Esophagus (tissue), 2 donors: ENCODE measurements at regions not wholly inside any gene's neighbourhood (a gene's known extent, or its start where the extent isn't known, plus 50 kb on each side); places are given as distances from the start of the nearest gene placed in this dataset.
"Not testable (repeated sequence)": the region's sequence is repeated elsewhere in the genome, so short reads cannot be mapped to it uniquely, and the experiment has no call there.

ENCODE experiments used
- H3K27ac ChIP-seq, 2 donors: one replicate each; pipeline ENCODE4 v1.5.1; 2013; ENCODE audit warnings: low read depth in 2 of 2, mild to moderate bottlenecking in 2 of 2, inconsistent platforms in 1 of 2, low read length in 1 of 2, moderate library complexity in 1 of 2
- H3K27me3 ChIP-seq, 2 donors: one replicate each; pipeline ENCODE4 v1.6.1; 2013; ENCODE audit warnings: low read length in 2 of 2, control low read depth in 1 of 2, mild to moderate bottlenecking in 1 of 2; ENCODE audit not compliant: insufficient read depth in 2 of 2, control insufficient read depth in 1 of 2
- H3K36me3 ChIP-seq, 2 donors: one replicate each; pipeline ENCODE4 v1.6.1; 2013; ENCODE audit warnings: low read length in 1 of 2; ENCODE audit not compliant: control insufficient read depth in 2 of 2, insufficient read depth in 2 of 2
- H3K4me1 ChIP-seq, 2 donors: one replicate each; pipeline ENCODE4 v1.6.1; 2013; ENCODE audit warnings: low read length in 1 of 2; ENCODE audit not compliant: control insufficient read depth in 2 of 2, insufficient read depth in 2 of 2
- H3K4me3 ChIP-seq, 2 donors: one replicate each; pipeline ENCODE4 v1.5.1; 2013; ENCODE audit warnings: low read length in 2 of 2, mild to moderate bottlenecking in 2 of 2, low read depth in 1 of 2, moderate library complexity in 1 of 2
- H3K9me3 ChIP-seq, 2 donors: one replicate each; pipeline ENCODE4 v1.6.1; 2013; ENCODE audit warnings: mild to moderate bottlenecking in 2 of 2, low read depth in 1 of 2, low read length in 1 of 2, moderate library complexity in 1 of 2; ENCODE audit not compliant: control insufficient read depth in 2 of 2, insufficient read depth in 1 of 2
- WGBS, 2 donors: extraction: QIAGEN DNeasy Blood & Tissue Kit; methylation state at CpG; one replicate each; pipeline ENCODE4 v1.1.7; 2013; 5-methylcytosine and 5-hydroxymethylcytosine counted together
- donor health status: healthy with polysubstance abuse.
- donor health status: Bipolar disorder and iron deficiency.

DNA sequence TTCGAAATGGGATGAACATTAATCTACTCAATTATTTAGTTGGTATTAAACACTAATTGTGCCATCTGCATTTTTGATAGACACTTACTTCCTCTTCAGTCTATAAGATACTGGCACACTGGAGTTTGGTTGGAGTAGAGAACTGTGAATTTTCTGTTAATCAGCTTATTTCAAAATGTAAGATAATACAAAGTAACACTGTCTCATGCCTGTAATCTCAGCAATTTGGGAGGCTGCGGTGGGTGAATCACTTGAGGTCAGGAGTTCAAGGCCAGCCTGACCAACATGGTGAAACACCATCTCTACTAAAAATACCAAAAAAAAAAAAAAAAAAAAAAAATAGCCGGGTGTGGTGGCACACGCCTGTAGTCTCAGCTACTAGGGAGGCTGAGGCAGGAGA lies 440.2 kb upstream of the NUDT12 start:
- H3K36me3 ChIP-seq, H3K27me3 ChIP-seq, H3K27ac ChIP-seq, H3K4me1 ChIP-seq, H3K9me3 ChIP-seq, H3K4me3 ChIP-seq: not testable (repeated sequence)
- 77 to 82% methylated on average over 3 to 4 of the region's 4 CpGs for WGBS, 2 donors

- Histone ChIP-seq H3K9me3 (no peaks in the 10 kb centered on the region), H3K4me3 (no peak overlapping the region), H3K4me1 (no peaks in the 10 kb centered on the region), H3K36me3 (no peaks in the 10 kb centered on the region), H3K27ac (no peak overlapping the region), H3K27me3 (no peaks in the 10 kb centered on the region)
- WGBS, 2 donors: 70 to 73% methylated on average over 2 of the region's 2 CpGs
Observed at GRCh38 chr5:104001136-104001535, 438.5 kb upstream of the NUDT12 start.

DNA sequence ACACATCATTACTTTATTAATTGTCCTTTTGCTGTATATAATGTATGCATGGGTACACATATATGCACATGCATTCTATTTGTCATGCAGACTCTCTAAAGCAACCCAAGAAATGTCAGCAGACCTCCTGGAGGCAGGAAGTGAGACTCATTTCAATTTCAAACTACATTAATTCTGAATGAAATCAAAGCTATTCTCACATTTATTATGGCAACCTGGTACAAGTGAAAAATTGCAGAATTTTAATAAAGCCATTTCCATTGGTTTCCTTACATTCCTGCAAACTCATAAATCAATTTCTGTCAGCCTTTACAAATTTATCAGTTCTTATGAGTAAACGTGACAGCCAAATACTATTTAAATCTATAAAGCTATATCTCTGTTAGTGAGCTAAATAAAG lies 430.4 kb upstream of the NUDT12 start:
- H3K4me3 ChIP-seq: no peak overlapping the region
- H3K27me3 ChIP-seq: no peaks in the 10 kb centered on the region
- WGBS, 2 donors: 50 to 52% methylated on average over 1 of the region's 1 CpG

GRCh38 chr5:103990064-103990463 lies 427.5 kb upstream of the NUDT12 start:
- H3K27me3 ChIP-seq: no peaks in the 10 kb centered on the region
- 84 to 85% methylated on average over 4 of the region's 4 CpGs for WGBS, 2 donors
- H3K27ac ChIP-seq: no peak overlapping the region
- no peaks in the 10 kb centered on the region for H3K9me3 ChIP-seq
- H3K4me3 ChIP-seq: no peak overlapping the region
- H3K4me1 ChIP-seq: no peaks in the 10 kb centered on the region
- H3K36me3 ChIP-seq: no peaks in the 10 kb centered on the region

More for the DNA sequence above, 430.4 kb upstream of the NUDT12 start:
- H3K4me1 ChIP-seq: no peaks in the 10 kb centered on the region
- no peaks in the 10 kb centered on the region for H3K36me3 ChIP-seq
- H3K27ac ChIP-seq: no peak overlapping the region
- no peaks in the 10 kb centered on the region for H3K9me3 ChIP-seq

GRCh38 chr5:103981592-103981991 lies 419.0 kb upstream of the NUDT12 start:
- Histone ChIP-seq H3K9me3 (no peaks in the 10 kb centered on the region), H3K4me3 (no peak overlapping the region), H3K36me3 (no peaks in the 10 kb centered on the region), H3K4me1 (no peaks in the 10 kb centered on the region), H3K27ac (no peak overlapping the region), H3K27me3 (no peaks in the 10 kb centered on the region)
- 81% methylated on average over 4 of the region's 4 CpGs for WGBS, 2 donors

DNA sequence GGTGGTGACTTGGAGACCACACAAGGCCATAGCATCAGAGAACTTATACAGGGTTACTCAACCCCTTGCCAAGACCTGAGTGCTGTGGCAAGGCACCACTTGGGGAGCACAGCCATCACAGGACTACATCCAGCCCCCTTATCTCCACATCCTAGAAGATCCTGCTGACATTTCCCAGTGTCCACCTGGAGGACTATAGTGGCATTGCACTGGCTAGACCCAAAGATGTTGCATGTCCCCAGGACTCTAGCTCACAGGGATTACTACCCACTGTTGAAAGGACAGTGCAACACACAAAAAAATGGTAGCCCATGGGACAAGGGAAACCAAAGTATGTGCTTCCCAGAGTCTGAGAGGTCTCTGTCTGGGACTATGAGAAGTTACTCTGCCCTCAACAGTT lies 411.1 kb upstream of the NUDT12 start:
- no peak overlapping the region for H3K4me3 ChIP-seq
- H3K27me3 ChIP-seq: no peaks in the 10 kb centered on the region
- no peak overlapping the region for H3K27ac ChIP-seq
- H3K4me1 ChIP-seq: no peaks in the 10 kb centered on the region
- H3K36me3 ChIP-seq: no peaks in the 10 kb centered on the region
- peaks cover 0 to 7% of the 10 kb centered on the region in 2 donors for H3K9me3 ChIP-seq

DNA sequence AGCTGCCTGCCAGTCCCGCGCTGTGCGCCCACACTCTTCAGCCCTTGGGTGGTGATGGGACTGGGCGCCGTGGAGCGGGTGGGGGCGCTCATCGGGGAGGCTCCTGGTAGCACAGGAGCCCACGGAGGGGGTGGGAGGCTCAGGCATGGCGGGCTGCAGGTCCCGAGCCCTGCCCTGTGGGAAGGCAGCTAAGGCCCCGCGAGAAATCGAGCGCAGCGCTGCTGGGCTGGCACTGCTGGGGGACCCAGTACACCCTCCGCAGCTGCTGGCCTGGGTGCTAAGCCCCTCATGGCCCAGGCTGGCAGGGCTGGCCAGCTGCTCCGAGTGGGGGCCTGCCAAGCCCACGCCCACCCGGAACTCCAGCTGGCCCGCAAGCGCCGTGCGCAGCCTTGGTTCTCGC lies 403.7 kb upstream of the NUDT12 start:
- not testable (repeated sequence) for H3K9me3 ChIP-seq, H3K36me3 ChIP-seq, H3K4me1 ChIP-seq, H3K27me3 ChIP-seq, H3K27ac ChIP-seq, H3K4me3 ChIP-seq
- 95 to 97% methylated on average over 25 of the region's 25 CpGs for WGBS, 2 donors

GRCh38 chr5:103962023-103962422 lies 399.4 kb upstream of the NUDT12 start:
- Histone ChIP-seq H3K4me3 (no peak overlapping the region), H3K4me1 (no peaks in the 10 kb centered on the region), H3K36me3 (no peaks in the 10 kb centered on the region), H3K9me3 (no peaks in the 10 kb centered on the region), H3K27me3 (no peaks in the 10 kb centered on the region), H3K27ac (no peak overlapping the region)
- WGBS, 2 donors: 67 to 89% methylated on average over 1 of the region's 1 CpG

DNA sequence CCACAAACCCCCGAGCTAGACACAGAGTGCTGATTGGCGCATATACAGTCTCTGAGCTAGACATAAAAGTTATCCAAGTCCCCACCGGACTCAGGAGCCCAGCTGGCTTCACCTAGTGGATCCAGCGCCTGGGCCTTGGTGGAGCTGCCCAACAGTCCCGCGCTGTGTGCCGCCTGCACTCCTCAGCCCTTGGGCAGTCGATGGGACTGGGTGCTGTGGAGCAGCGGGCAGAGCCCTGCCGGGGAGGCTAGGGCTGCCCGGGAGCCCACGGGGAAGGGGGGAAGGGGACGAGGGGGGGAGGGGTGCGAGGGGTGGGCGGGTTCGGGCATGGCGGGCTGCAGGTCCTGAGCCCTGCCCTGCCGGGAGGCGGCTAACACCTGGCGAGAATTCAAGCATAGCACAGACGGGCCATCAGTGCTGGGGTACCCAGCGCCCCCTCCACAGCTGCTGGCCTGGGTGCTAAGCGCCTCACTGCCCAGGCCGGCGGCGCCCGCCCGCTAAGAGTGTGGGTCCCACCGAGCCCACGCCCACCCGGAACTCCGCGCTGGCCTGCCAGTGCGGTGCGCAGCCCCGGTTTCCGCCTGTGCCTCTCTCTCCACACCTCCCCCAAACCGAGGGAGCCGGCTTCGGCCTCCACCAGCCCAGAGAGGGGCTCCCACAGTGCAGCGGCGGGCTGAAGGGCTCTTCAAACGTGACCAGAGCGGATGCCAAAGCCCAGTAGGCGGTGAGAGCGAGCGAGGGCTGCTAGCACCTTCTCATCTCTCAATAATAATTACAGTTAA lies 391.2 kb upstream of the NUDT12 start:
- Histone ChIP-seq H3K27ac (no peak overlapping the region), H3K4me1 (no peaks in the 10 kb centered on the region), H3K9me3 (peaks cover 4 to 5% of the 10 kb centered on the region in 2 donors), H3K27me3 (no peaks in the 10 kb centered on the region), H3K36me3 (no peaks in the 10 kb centered on the region), H3K4me3 (no peak overlapping the region)
- 94 to 95% methylated on average over 41 to 47 of the region's 47 CpGs for WGBS, 2 donors

- Histone ChIP-seq H3K4me3 (no peak overlapping the region), H3K9me3 (peaks cover 4 to 5% of the 10 kb centered on the region in 2 donors), H3K27ac (no peak overlapping the region), H3K27me3 (no peaks in the 10 kb centered on the region), H3K36me3 (no peaks in the 10 kb centered on the region), H3K4me1 (no peaks in the 10 kb centered on the region)
- 78 to 87% methylated on average over 1 of the region's 1 CpG for WGBS, 2 donors
Observed at GRCh38 chr5:103951776-103952175, 389.2 kb upstream of the NUDT12 start.
